Sigmoid colon (tissue), 4 donors: ENCODE measurements at regions not wholly inside any gene's neighbourhood (a gene's known extent, or its start where the extent isn't known, plus 50 kb on each side); places are given as distances from the start of the nearest gene placed in this dataset.

Experiments used
- CTCF ChIP-seq, 4 experiments: fragments of 450-650 bp in 3 of 4; fragments of 200-600 bp in 1 of 4; IDR thresholded peaks; one replicate each; pipeline ENCODE4 v1.5.1; 2016 to 2019; ENCODE audit warnings: antibody characterized with exemption in 4 of 4, mild to moderate bottlenecking in 3 of 4, moderate library complexity in 2 of 4
- POLR2A ChIP-seq, 2 donors: fragments of 450-650 bp; IDR thresholded peaks; one replicate each; pipeline ENCODE4 v1.6.1; 2016; ENCODE audit warnings: antibody characterized with exemption in 2 of 2, mild to moderate bottlenecking in 2 of 2, moderate library complexity in 2 of 2
- POLR2AphosphoS5 ChIP-seq, 4 donors: sonication (generic); formaldehyde crosslinking; IDR thresholded peaks; one replicate each; pipeline ENCODE4 v1.6.1; 2017; ENCODE audit warnings: antibody characterized with exemption in 4 of 4

- no peak for TF ChIP-seq CTCF (IDR thresholded peaks at IDR 0.05)
- no peak for TF ChIP-seq POLR2A (IDR thresholded peaks at IDR 0.05)
- TF ChIP-seq POLR2AphosphoS5 (IDR thresholded peaks at IDR 0.05), result no peak
These were observed 1613.8 kb downstream of the MAT2B start for GRCh38 chr5:165119175-165119574.
